ENCODE measurements at regions not wholly inside any gene's neighbourhood (a gene's known extent, or its start where the extent isn't known, plus 50 kb on each side); places are given as distances from the start of the nearest gene placed in this dataset.

DNA sequence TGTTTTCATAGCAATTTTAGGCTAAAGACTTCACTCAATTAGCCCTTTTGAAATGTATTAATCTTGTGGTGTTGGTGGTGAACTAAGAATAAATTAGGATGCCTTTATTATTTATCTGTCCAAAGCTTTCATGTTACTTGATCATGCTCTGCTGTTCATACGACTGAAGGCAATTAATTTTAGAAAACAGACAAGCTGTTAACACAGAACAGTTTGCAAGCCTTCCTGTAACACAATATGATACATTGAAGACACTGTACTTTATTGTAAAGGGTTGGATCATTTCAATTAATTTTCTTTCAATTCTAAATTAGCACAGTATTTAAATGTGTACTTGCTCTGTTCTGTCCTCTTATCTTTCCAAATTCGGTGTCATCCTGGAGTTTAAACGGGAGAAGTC is 794.3 kb upstream of the MIR17HG start:
- TF ChIP-seq POLR2A (IDR thresholded peaks at IDR 0.05) (no peak), CTCF (IDR thresholded peaks at IDR 0.05) (no peak), EP300 (IDR thresholded peaks at IDR 0.05) (no peak)

Measured in gastroesophageal sphincter (tissue), 3 donors.